Right lobe of liver (tissue), 4 donors: ENCODE measurements at regions not wholly inside any gene's neighbourhood (a gene's known extent, or its start where the extent isn't known, plus 50 kb on each side); places are given as distances from the start of the nearest gene placed in this dataset.

Experiments used
- POLR2A ChIP-seq: fragments of 450-650 bp; IDR thresholded peaks from one replicate; pipeline ENCODE4 v1.6.1; 2017; ENCODE audit warnings: antibody characterized with exemption, mild to moderate bottlenecking
- TF ChIP-seq, protein P1 (sequence below), 4 donors: fragments of 200-600 bp in 3 of 4; fragments of 450-650 bp in 1 of 4; IDR thresholded peaks; one replicate each; pipeline versions ENCODE4 v1.5.1 to v1.8.0; 2016 to 2022; ENCODE audit warnings: antibody characterized with exemption in 4 of 4, mild to moderate bottlenecking in 2 of 4
- donor health status: DM: no; HTN: no; CAD: no.
- donor health status: DM: no; HTN: no; CAD: no.
- donor health status: DM: no; HTN: yes; CAD: no.

DNA sequence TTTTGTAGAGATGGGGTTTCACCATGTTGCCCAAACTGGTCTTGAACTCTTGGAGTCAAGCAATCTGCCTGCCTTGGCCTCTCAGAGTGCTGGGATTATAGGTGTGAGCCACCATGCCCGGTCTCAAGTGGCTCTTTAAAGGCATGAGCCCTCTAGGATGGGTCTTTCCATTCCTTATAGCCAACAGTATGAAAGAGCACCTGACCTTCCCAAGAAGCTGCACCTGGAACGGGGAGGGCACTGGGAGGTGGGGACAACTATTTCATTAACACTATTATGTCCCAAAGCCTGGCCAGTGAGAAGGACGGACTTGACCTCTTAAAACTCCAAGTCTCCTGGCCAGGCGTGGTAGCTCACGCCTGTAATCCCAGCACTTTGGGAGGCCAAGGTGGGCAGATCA is 149.7 kb downstream of the ZFP36L2 start:
- TF ChIP-seq, protein P1, sequence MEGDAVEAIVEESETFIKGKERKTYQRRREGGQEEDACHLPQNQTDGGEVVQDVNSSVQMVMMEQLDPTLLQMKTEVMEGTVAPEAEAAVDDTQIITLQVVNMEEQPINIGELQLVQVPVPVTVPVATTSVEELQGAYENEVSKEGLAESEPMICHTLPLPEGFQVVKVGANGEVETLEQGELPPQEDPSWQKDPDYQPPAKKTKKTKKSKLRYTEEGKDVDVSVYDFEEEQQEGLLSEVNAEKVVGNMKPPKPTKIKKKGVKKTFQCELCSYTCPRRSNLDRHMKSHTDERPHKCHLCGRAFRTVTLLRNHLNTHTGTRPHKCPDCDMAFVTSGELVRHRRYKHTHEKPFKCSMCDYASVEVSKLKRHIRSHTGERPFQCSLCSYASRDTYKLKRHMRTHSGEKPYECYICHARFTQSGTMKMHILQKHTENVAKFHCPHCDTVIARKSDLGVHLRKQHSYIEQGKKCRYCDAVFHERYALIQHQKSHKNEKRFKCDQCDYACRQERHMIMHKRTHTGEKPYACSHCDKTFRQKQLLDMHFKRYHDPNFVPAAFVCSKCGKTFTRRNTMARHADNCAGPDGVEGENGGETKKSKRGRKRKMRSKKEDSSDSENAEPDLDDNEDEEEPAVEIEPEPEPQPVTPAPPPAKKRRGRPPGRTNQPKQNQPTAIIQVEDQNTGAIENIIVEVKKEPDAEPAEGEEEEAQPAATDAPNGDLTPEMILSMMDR (IDR thresholded peaks at IDR 0.05): no peak
- TF ChIP-seq POLR2A: no peak
